ENCODE measurements at regions not wholly inside any gene's neighbourhood (a gene's known extent, or its start where the extent isn't known, plus 50 kb on each side); places are given as distances from the start of the nearest gene placed in this dataset.

DNA sequence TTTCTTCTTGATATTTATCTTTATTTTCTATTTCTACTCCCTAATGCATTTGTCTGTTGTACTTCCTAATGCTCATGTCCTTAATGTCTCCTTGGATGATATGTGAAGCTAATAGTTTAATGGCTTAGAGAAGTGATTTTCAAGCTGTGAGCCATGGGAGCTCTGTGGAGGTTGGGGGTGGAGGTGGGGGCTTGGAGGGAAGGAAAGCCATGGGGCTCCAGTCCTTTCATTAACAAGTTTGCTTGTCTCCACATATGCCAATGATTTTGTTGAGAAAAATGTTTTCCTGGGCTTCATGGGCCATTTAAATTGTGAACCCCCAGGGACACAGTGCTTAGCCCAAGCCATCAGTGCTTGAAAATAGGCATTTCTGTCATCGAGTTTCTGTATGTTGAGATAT, 264.1 kb downstream of the SCG2 start:
- TF ChIP-seq CTCF (IDR thresholded peaks at IDR 0.05; ENCODE audit: low read depth, low read length) (no peak), EZH2phosphoT487 (IDR thresholded peaks at IDR 0.05; ENCODE audit: low read depth) (no peak)

All from OCI-LY3 (cell line).